GM23338 (cell line): ENCODE measurements at regions not wholly inside any gene's neighbourhood (a gene's known extent, or its start where the extent isn't known, plus 50 kb on each side); places are given as distances from the start of the nearest gene placed in this dataset.

Experiments used
- CREB1 ChIP-seq: fragments of 250-450 bp; sonication (Bioruptor Pico); IDR thresholded peaks from 2 replicates; pipeline ENCODE4 v1.5.0; 2020; ENCODE audit warnings: low read depth, mild to moderate bottlenecking, moderate library complexity
- CTCF ChIP-seq, 2 experiments: fragments of 200-600 bp in 1 of 2; sonication (generic) in 1 of 2; conservative IDR thresholded peaks; 2 replicates each; pipeline versions ENCODE4 v1.5.1 to v1.6.1; 2016 to 2017; ENCODE audit warnings: antibody characterized with exemption in 2 of 2, low read depth in 2 of 2, mild to moderate bottlenecking in 2 of 2, moderate library complexity in 1 of 2
- ETS1 ChIP-seq: IDR thresholded peaks from 2 replicates; pipeline ENCODE4 v1.6.1; 2016; ENCODE audit warnings: antibody characterized with exemption
- EZH2 ChIP-seq: fragments of 200-600 bp; sonication (generic); IDR thresholded peaks from one replicate; pipeline ENCODE4 v1.8.0; 2017; ENCODE audit warnings: antibody characterized with exemption, mild to moderate bottlenecking, low read depth; ENCODE audit not compliant: unreplicated experiment
- EZH2phosphoT487 ChIP-seq: fragments of 200-600 bp; sonication (generic); IDR thresholded peaks from one replicate; pipeline ENCODE4 v1.8.1; 2018; ENCODE audit warnings: antibody characterized with exemption; ENCODE audit not compliant: unreplicated experiment
- NANOG ChIP-seq: IDR thresholded peaks from 2 replicates; pipeline ENCODE4 v1.6.1; 2016; ENCODE audit warnings: antibody characterized with exemption, borderline replicate concordance
- POLR2AphosphoS5 ChIP-seq: IDR thresholded peaks from 2 replicates; pipeline ENCODE4 v1.6.1; 2016; ENCODE audit warnings: antibody characterized with exemption, low read depth
- REST ChIP-seq: IDR thresholded peaks from one replicate; pipeline ENCODE4 v1.6.1; 2018; ENCODE audit warnings: antibody characterized with exemption; ENCODE audit not compliant: unreplicated experiment
- ZNF462 ChIP-seq: fragments of 250-450 bp; sonication (Bioruptor Pico); IDR thresholded peaks from 2 replicates; pipeline ENCODE4 v1.5.0; 2020; ENCODE audit warnings: mild to moderate bottlenecking, moderate library complexity

GRCh38 chrX:147699061-147699460 is 212.7 kb upstream of the FMR1 start:
- TF ChIP-seq CTCF (conservative IDR thresholded peaks at IDR 0.05; ENCODE audit: low read depth in 2 of 2), result no peak
- TF ChIP-seq POLR2AphosphoS5, result peak; percentile 66
- peak; percentile 93 for TF ChIP-seq NANOG
- TF ChIP-seq REST, result no peak
- no peak for TF ChIP-seq EZH2
- TF ChIP-seq CREB1 (CRISPR knock-in tag), result peak; percentile 41; the same call in 1 of the 2 replicates
- no peak for TF ChIP-seq ETS1
- no peak for TF ChIP-seq EZH2phosphoT487
- TF ChIP-seq ZNF462 (CRISPR knock-in tag), result no peak
